ENCODE measurements at regions not wholly inside any gene's neighbourhood (a gene's known extent, or its start where the extent isn't known, plus 50 kb on each side); places are given as distances from the start of the nearest gene placed in this dataset.

DNA sequence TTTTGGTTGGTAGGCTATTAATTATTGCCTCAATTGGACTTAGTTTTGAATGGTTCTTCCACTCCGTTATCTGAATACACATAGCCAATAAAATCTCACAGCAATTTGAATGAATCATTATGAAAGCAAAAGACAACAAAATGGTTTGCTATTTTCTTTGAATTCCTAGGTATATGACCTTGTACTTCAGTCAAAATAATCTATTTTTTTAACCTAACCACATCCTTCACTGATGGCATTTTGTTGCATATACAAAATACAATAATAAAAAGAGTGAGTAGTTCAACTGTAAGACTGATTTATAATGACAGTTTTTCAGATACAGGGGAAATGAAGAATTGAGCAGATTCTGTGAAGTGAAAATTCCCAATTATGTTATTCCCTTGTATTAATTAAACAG lies 433.1 kb downstream of the HTR7 start:
- TF ChIP-seq POLR2A (IDR thresholded peaks at IDR 0.05) = no peak
- TF ChIP-seq, protein P1, sequence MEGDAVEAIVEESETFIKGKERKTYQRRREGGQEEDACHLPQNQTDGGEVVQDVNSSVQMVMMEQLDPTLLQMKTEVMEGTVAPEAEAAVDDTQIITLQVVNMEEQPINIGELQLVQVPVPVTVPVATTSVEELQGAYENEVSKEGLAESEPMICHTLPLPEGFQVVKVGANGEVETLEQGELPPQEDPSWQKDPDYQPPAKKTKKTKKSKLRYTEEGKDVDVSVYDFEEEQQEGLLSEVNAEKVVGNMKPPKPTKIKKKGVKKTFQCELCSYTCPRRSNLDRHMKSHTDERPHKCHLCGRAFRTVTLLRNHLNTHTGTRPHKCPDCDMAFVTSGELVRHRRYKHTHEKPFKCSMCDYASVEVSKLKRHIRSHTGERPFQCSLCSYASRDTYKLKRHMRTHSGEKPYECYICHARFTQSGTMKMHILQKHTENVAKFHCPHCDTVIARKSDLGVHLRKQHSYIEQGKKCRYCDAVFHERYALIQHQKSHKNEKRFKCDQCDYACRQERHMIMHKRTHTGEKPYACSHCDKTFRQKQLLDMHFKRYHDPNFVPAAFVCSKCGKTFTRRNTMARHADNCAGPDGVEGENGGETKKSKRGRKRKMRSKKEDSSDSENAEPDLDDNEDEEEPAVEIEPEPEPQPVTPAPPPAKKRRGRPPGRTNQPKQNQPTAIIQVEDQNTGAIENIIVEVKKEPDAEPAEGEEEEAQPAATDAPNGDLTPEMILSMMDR (IDR thresholded peaks at IDR 0.05) = no peak
- H3K4me3 ChIP-seq = no peak overlapping the region
- intact Hi-C loops (cut with DNase I; ENCODE audit: low total_unique reads) = no loop called here
- no peak for DNase-seq
- H3K27ac ChIP-seq = no peak overlapping the region
- H3K4me1 ChIP-seq = no peaks in the 10 kb centered on the region
- no peaks in the 10 kb centered on the region for H3K27me3 ChIP-seq
- no peaks in the 10 kb centered on the region for H3K36me3 ChIP-seq
- H3K9me3 ChIP-seq = no peaks in the 10 kb centered on the region

DNA sequence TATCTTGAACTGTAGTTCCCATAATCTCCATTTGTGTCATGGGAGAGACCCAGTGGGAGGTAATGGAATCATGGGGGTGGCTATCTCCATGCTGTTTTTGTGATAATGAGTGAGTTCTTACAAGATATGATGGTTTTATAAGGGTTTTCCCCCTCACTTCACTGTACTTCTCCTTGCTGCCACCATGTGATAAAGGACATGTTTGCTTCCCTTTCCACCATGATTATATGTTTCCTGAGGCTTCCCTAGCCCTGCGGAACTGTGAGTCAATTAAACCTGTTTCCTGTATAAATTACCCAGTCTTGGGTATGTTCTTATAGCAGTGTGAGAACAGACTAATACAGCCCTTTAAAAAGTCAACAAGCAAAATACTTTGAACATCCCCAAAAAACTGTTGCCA lies 427.7 kb downstream of the HTR7 start:
- H3K27me3 ChIP-seq = no peaks in the 10 kb centered on the region
- no peak overlapping the region for H3K4me3 ChIP-seq
- intact Hi-C loops (cut with DNase I; ENCODE audit: low total_unique reads) = no loop called here
- no peak overlapping the region for H3K27ac ChIP-seq
- H3K4me1 ChIP-seq = no peaks in the 10 kb centered on the region
- no peaks in the 10 kb centered on the region for H3K36me3 ChIP-seq
- DNase-seq = no peak
- H3K9me3 ChIP-seq = no peaks in the 10 kb centered on the region
- no peak for TF ChIP-seq POLR2A (IDR thresholded peaks at IDR 0.05)
- TF ChIP-seq, protein P1 (IDR thresholded peaks at IDR 0.05) = no peak

DNA sequence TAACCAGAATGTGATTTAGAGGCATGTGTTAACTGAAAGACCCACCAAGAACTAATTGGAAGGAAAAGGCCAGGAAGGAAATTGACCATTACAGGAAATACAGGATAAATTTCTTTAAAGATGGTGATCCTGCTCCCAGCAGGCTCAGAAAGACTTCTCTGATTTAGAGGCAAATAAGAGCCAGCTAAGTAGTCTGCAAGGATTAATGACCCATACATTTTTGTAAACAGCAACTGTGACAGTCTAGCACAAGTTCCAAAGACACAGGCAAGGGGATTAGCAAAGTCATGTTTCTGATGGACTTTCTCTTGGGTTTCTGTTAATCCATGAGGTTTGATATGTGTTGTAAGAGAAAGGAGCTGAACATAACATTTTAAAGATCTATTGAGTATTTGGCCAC lies 425.0 kb downstream of the HTR7 start:
- Histone ChIP-seq H3K27me3 (no peaks in the 10 kb centered on the region), H3K4me3 (no peak overlapping the region), H3K27ac (no peak overlapping the region), H3K36me3 (no peaks in the 10 kb centered on the region), H3K9me3 (no peaks in the 10 kb centered on the region), H3K4me1 (no peaks in the 10 kb centered on the region)
- intact Hi-C loops (cut with DNase I; ENCODE audit: low total_unique reads) = no loop called here
- DNase-seq = no peak
- TF ChIP-seq POLR2A (IDR thresholded peaks at IDR 0.05) = no peak
- TF ChIP-seq, protein P1 (IDR thresholded peaks at IDR 0.05) = no peak

DNA sequence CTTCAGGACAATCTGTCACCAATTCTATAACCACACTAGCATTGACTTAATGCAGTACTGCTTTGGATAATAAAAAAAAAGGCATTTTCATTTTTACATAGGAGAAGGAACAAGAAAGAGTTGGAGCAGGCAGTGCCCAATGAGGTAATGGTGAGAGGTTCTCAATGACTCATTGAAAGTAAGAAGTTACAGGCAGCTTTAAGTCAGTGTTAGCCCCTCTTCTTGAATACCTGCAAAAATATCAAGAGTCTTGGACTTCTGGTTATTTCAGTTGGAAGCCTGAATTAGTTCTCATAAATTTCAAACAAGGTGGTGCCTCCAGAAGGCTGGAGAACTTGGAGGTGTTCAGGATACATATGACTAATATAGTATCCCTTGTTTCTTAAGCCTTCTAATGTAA lies 422.5 kb downstream of the HTR7 start:
- no peak for DNase-seq
- H3K4me3 ChIP-seq = no peak overlapping the region
- no peaks in the 10 kb centered on the region for H3K4me1 ChIP-seq
- no peaks in the 10 kb centered on the region for H3K36me3 ChIP-seq
- no peaks in the 10 kb centered on the region for H3K27me3 ChIP-seq
- TF ChIP-seq, protein P1 (IDR thresholded peaks at IDR 0.05) = no peak
- TF ChIP-seq POLR2A (IDR thresholded peaks at IDR 0.05) = no peak
- no peaks in the 10 kb centered on the region for H3K9me3 ChIP-seq
- H3K27ac ChIP-seq = no peak overlapping the region
- intact Hi-C loops (cut with DNase I; ENCODE audit: low total_unique reads) = no loop called here

DNA sequence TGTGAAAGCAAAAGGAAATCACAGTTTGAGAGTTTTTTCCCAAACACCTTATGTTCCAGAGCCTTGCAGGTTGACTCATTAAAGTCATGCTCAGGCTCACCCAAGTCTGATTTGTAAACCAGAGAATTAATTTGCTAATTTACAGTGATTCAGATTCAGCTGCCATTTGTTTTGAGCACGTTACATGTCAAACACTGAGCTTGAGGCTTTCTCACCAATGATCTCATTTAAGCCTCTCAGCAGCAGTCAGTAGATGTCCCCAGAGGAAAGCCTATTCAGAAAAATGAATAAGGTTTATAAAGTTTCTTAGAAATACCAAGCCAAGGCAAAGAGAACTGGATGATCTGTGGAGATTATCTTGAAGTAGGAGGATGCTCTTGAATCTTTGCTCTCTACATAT lies 420.4 kb downstream of the HTR7 start:
- DNase-seq = no peak
- H3K4me3 ChIP-seq = no peak overlapping the region
- no peaks in the 10 kb centered on the region for H3K27me3 ChIP-seq
- H3K36me3 ChIP-seq = no peaks in the 10 kb centered on the region
- H3K4me1 ChIP-seq = no peaks in the 10 kb centered on the region
- H3K9me3 ChIP-seq = peaks cover 0 to 3% of the 10 kb centered on the region in 2 donors
- no peak overlapping the region for H3K27ac ChIP-seq
- intact Hi-C loops (cut with DNase I; ENCODE audit: low total_unique reads) = no loop called here
- no peak for TF ChIP-seq POLR2A (IDR thresholded peaks at IDR 0.05)
- TF ChIP-seq, protein P1 (IDR thresholded peaks at IDR 0.05) = no peak
